GM12878 (cell line): ENCODE measurements at regions not wholly inside any gene's neighbourhood (a gene's known extent, or its start where the extent isn't known, plus 50 kb on each side); places are given as distances from the start of the nearest gene placed in this dataset.
"Not testable (repeated sequence)": the region's sequence is repeated elsewhere in the genome, so short reads cannot be mapped to it uniquely, and the experiment has no call there.

Experiments
- ATAC-seq: fragments of 200-7000 bp; cut with Tn5 transposase; 3 replicates; pipeline ENCODE4 v1.9.1; 2020; ENCODE audit warnings: mild to moderate bottlenecking, moderate library complexity
- BruUV-seq: library from RNA; stranded (reverse); fragments of 400-500 nt; replicated peaks from 2 replicates; lab custom pipeline; 2021; lab: Mats Ljungman, UMichigan
- CTCF ChIA-PET: fragments of 300-600 bp; sonication (Branson Sonifier 250); formaldehyde crosslinking; extraction: SDS; loops from one replicate; lab custom pipeline; 2021; ENCODE audit warnings: inconsistent platforms; lab: Yijun Ruan, JAX
- POLR2A ChIA-PET: fragments of 350-600 bp; formaldehyde crosslinking; extraction: SDS; loops from one replicate; lab custom pipeline; 2021; ENCODE audit warnings: inconsistent platforms; lab: Charles Lee
- RAD21 ChIA-PET: fragments of 300-600 bp; sonication (Branson Sonifier 250); formaldehyde crosslinking; loops from one replicate; lab custom pipeline; 2023; ENCODE audit warnings: antibody characterized with exemption; ENCODE audit not compliant: unreplicated experiment; lab: Charles Lee
- SMC1A ChIA-PET: fragments of 300-600 bp; sonication (Branson Sonifier 250); formaldehyde crosslinking; loops from one replicate; lab custom pipeline; 2023; ENCODE audit not compliant: unreplicated experiment, uncharacterized antibody; lab: Charles Lee
- DNase-seq: peaks from one replicate; pipeline ENCODE4 v3.0.0-alpha.2; 2011; ENCODE audit warnings: low read depth, low spot score
- FAIRE-seq: peaks from 3 replicates; lab custom pipeline; 2011; peaks lifted over from hg19 to GRCh38; lab: Jason Lieb, UNC
- H2AFZ ChIP-seq: 2 replicates; pipeline ENCODE4 v1.6.0; 2011; ENCODE audit warnings: low read depth, low read length, control low read depth; ENCODE audit not compliant: control insufficient read depth
- H3K27ac ChIP-seq: 2 replicates; pipeline ENCODE4 v1.5.1; 2011; ENCODE audit warnings: control low read depth; ENCODE audit not compliant: control insufficient read depth, insufficient read depth
- H3K27me3 ChIP-seq, 2 experiments: replicated peaks in 1 of 2; 2 replicates each; pipeline versions ENCODE4 v1.6.0 to v1.6.1; 2011; ENCODE audit warnings: low read length in 1 of 2; ENCODE audit not compliant: control insufficient read depth in 2 of 2, insufficient read depth in 2 of 2
- H3K36me3 ChIP-seq, 2 experiments: 2 replicates each; pipeline ENCODE4 v1.5.1; 2011; ENCODE audit warnings: low read length in 1 of 2; ENCODE audit not compliant: control insufficient read depth in 2 of 2, insufficient read depth in 2 of 2
- H3K4me1 ChIP-seq: 2 replicates; pipeline ENCODE4 v1.6.1; 2011; ENCODE audit warnings: mild to moderate bottlenecking, low read length, moderate library complexity, mixed read lengths; ENCODE audit not compliant: control insufficient read depth, insufficient read depth
- H3K4me2 ChIP-seq: 2 replicates; pipeline ENCODE4 v1.6.0; 2011; ENCODE audit warnings: control low read depth; ENCODE audit not compliant: control insufficient read depth, insufficient read depth
- H3K4me3 ChIP-seq: fragments of 200-600 bp; sonication (generic); 2 replicates; pipeline ENCODE4 v1.5.1; 2016
- H3K79me2 ChIP-seq: 2 replicates; pipeline ENCODE4 v1.6.0; 2011; ENCODE audit warnings: low read length; ENCODE audit not compliant: control insufficient read depth, insufficient read depth
- H3K9ac ChIP-seq: 2 replicates; pipeline ENCODE4 v1.8.0; 2011; ENCODE audit warnings: low read length, control low read depth, mixed read lengths; ENCODE audit not compliant: control insufficient read depth, insufficient read depth
- H3K9me3 ChIP-seq: replicated peaks from 3 replicates; pipeline ENCODE4 v1.5.1; 2011; ENCODE audit warnings: mild to moderate bottlenecking, low read length; ENCODE audit not compliant: control insufficient read depth, insufficient read depth
- H4K20me1 ChIP-seq: 2 replicates; pipeline ENCODE4 v1.6.0; 2011; ENCODE audit not compliant: control insufficient read depth, insufficient read depth
- CBFB ChIP-seq: IDR thresholded peaks from 2 replicates; pipeline ENCODE4 v1.6.1; 2016; ENCODE audit warnings: antibody characterized with exemption, low read depth
- GABPA ChIP-seq: IDR thresholded peaks from 2 replicates; pipeline ENCODE4 v1.6.1; 2014; ENCODE audit warnings: antibody characterized with exemption, low read depth, mild to moderate bottlenecking, inconsistent platforms
- HDAC6 ChIP-seq: fragments of 200-600 bp; sonication (generic); IDR thresholded peaks from one replicate; pipeline ENCODE4 v1.8.0; 2017; ENCODE audit warnings: antibody characterized with exemption; ENCODE audit not compliant: unreplicated experiment
- MXI1 ChIP-seq: fragments of 150-350 bp; IDR thresholded peaks from 2 replicates; pipeline ENCODE4 v1.6.1; 2011; ENCODE audit warnings: low read depth, mild to moderate bottlenecking, inconsistent platforms, low read length, improper control_type of control experiment
- NBN ChIP-seq: fragments of 450-650 bp; IDR thresholded peaks from 2 replicates; pipeline ENCODE4 v1.6.1; 2016
- NFYA ChIP-seq: IDR thresholded peaks from 2 replicates; pipeline ENCODE4 v1.6.1; 2011; ENCODE audit warnings: low read depth, mild to moderate bottlenecking, low read length, improper control_type of control experiment, borderline replicate concordance
- ZBTB11 ChIP-seq: fragments of 450-650 bp; formaldehyde crosslinking; IDR thresholded peaks from 2 replicates; pipeline ENCODE4 v1.5.0; 2022; ENCODE audit warnings: mild to moderate bottlenecking, missing genetic modification characterization
- WGBS: methylation state at CpG from one replicate; pipeline ENCODE4 v1.1.6; 2016; ENCODE audit warnings: low lambda C conversion rate; ENCODE audit not compliant: insufficient replicate concordance, insufficient coverage; ENCODE audit errors: missing lambda C conversion rate; 5-methylcytosine and 5-hydroxymethylcytosine counted together
- in situ Hi-C: fragments of 300-500 bp; cut with MboI; formaldehyde crosslinking; loops from 9 replicates; pipeline ENCODE4 v1.14.3; 2018; ENCODE audit warnings: mixed read lengths
- intact Hi-C: fragments of 100-400 bp; cut with micrococcal nuclease; formaldehyde crosslinking; loops from one replicate; pipeline ENCODE4 v1.14.2; 2022; ENCODE audit not compliant: unreplicated experiment

- H4K20me1 ChIP-seq = no peaks in the 10 kb centered on the region
- POLR2A ChIA-PET = no interaction called here
- H3K9me3 ChIP-seq = no peaks in the 10 kb centered on the region
- TF ChIP-seq GABPA (no peak), ZBTB11 (no peak), CBFB (no peak), NBN (no peak)
- CTCF ChIA-PET = no interaction called here
- DNase-seq (no peak), ATAC-seq (no peak), FAIRE-seq (no peak)
- BruUV-seq = no TSS peak
- H3K36me3 ChIP-seq = no peaks in the 10 kb centered on the region
- H3K9ac ChIP-seq = no peak overlapping the region
- no peak overlapping the region for H3K27ac ChIP-seq
- H2AFZ ChIP-seq = no peak overlapping the region
- RAD21 ChIA-PET = no interaction called here
- no peak overlapping the region for H3K4me3 ChIP-seq
- SMC1A ChIA-PET = no interaction called here
- no peaks in the 10 kb centered on the region for H3K4me1 ChIP-seq
- H3K79me2 ChIP-seq = no peaks in the 10 kb centered on the region
- no peaks in the 10 kb centered on the region for H3K27me3 ChIP-seq
- in situ Hi-C loops (no loop called here), intact Hi-C loops (no loop called here)
- 0% methylated on average over 2 of the region's 2 CpGs for WGBS
- H3K4me2 ChIP-seq = no peak overlapping the region
Observed at GRCh38 chr6:84867521-84867920, 103.1 kb upstream of the TBX18 start.

- Histone ChIP-seq H3K9me3 (no peaks in the 10 kb centered on the region), H3K9ac (no peak overlapping the region), H3K27me3 (no peaks in the 10 kb centered on the region), H2AFZ (no peak overlapping the region), H3K4me3 (no peak overlapping the region), H3K4me1 (no peaks in the 10 kb centered on the region), H3K4me2 (no peak overlapping the region), H3K79me2 (no peaks in the 10 kb centered on the region), H4K20me1 (no peaks in the 10 kb centered on the region), H3K36me3 (no peaks in the 10 kb centered on the region), H3K27ac (no peak overlapping the region)
- no peak for TF ChIP-seq NFYA
- TF ChIP-seq HDAC6 = no peak
- TF ChIP-seq MXI1 = no peak
- in situ Hi-C loops (no loop called here), intact Hi-C loops (no loop called here)
- ATAC-seq (no peak), DNase-seq (no peak), FAIRE-seq (no peak)
- ChIA-PET CTCF (no interaction called here), SMC1A (interaction anchor here (0.9 to 1.2 kb wide), 2 partner anchors 20 to 102 kb away, joined by 3 read pairs; no protein-coding TSS in a partner anchor), RAD21 (no interaction called here), POLR2A (no interaction called here)
- 0% methylated on average over 1 of the region's 1 CpG for WGBS
- no TSS peak for BruUV-seq
Observed at GRCh38 chr6:84866715-84867114, 102.3 kb upstream of the TBX18 start.

- H4K20me1 ChIP-seq, H3K4me2 ChIP-seq, FAIRE-seq, H3K9ac ChIP-seq, H3K9me3 ChIP-seq, ATAC-seq, H3K4me1 ChIP-seq, DNase-seq, H3K27ac ChIP-seq, H3K27me3 ChIP-seq, H3K36me3 ChIP-seq, BruUV-seq, H3K79me2 ChIP-seq, RAD21 ChIA-PET, POLR2A ChIA-PET, SMC1A ChIA-PET, CTCF ChIA-PET, H3K4me3 ChIP-seq, intact Hi-C loops, in situ Hi-C loops, H2AFZ ChIP-seq: not testable (repeated sequence)
- 38% methylated on average over 1 of the region's 1 CpG for WGBS
Observed at GRCh38 chr6:84865372-84865771, 101.0 kb upstream of the TBX18 start.
